IPS-NIHi11 (cell line): ENCODE measurements at regions not wholly inside any gene's neighbourhood (a gene's known extent, or its start where the extent isn't known, plus 50 kb on each side); places are given as distances from the start of the nearest gene placed in this dataset.
"Not testable (repeated sequence)": the region's sequence is repeated elsewhere in the genome, so short reads cannot be mapped to it uniquely, and the experiment has no call there.

Experiments
- DNase-seq: peaks from one replicate; pipeline ENCODE4 v3.0.0; 2012; ENCODE audit warnings: mixed read lengths, low spot score

DNA sequence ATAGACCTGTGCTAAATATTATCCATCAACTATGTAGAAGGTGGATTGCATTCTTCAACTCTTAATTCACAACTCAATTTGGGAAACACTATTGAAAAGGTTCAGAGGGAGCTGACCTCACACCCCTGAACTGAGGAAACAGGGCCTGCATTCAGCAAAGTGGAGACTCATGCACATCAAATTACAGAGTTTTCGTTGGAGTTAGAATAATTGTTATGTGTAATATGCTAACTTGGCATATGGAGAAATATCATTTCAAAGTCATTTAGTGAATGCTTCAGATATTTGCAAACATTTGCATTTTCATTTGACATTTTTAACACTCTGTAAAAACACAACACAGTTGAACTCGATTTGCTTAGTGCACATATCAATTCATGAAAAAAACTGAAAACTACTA lies 1102.8 kb upstream of the INTU start:
- no peak for DNase-seq

DNA sequence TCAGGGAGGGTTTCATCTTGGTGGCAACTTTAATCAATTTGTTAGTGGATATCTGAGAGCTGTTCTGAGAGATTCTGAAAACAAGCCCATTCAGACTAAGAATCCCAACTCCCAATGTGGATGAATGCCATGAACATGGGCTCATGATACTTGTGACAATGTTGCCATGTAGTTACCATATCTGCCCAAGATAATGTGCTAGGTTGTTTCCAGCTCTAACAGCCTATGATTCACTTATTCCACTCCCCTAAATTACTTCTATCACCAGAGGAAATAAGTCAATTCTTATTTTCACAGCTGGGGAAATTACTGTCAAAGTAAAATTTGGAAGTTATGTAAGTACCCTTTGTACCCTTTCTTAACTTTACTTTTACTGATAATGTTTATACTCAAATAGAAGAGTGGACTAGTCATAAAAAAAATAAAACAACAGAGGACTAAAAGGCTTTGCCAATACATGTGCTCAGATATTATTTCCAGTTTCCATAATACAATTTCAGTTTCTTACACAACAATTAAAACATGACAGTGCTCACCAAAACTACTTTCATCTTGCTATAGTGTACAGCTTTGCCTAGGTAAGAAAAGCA lies 1101.7 kb upstream of the INTU start:
- no peak for DNase-seq

DNA sequence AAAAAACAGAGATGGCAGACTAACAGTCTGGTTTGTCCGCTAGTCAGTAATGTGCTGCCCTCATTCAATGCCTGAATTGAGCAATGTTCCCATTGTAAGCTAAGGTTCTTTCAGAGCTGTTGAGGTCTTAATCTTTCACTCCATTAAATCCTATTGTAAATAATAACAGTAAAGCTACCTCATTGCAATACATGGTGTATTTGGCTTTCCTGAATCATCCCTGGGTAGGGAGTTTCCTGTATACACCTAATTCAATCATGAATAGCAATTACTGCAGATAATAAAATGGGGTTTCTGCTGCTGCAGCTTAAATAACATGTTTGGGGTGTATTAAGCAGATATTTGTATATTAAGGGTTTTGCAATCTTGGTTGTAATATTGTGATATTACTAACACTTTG lies 1100.2 kb upstream of the INTU start:
- DNase-seq = no peak

DNA sequence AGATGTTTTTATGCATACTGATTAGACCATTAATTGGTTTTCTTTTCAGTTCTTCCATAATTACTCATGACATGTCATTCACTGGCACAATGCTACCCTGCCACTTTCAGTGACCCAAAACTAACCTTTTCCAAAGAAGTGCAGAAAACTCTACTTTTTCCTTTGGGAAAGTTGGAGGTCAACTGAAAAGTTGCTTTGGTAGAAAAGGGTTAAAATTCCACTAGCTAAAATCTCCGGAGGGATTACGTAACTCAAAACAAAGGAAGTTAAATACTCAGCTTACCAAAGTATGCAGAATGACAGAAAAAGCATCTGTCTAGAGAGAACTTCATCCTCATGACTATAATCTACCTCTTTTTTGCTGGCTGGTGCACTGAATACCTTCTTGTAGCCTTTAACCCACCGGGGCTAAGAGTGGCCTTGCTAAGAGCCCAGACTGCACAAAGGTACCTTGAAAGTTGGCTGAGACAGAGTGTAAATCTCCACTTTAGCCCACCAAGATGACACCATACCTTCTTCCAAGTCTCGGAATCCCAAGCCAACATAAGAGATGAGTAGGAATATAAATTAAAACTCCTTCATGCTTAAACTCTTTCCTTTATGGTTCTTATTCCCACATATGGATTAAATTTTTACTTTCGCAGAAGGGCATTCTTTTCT lies 1099.5 kb upstream of the INTU start:
- no peak for DNase-seq

- no peak for DNase-seq
Observed at GRCh38 chr4:126539771-126540170, 1093.0 kb upstream of the INTU start.

GRCh38 chr4:126541820-126542219 lies 1090.9 kb upstream of the INTU start:
- DNase-seq = no peak

GRCh38 chr4:126544276-126544675 lies 1088.5 kb upstream of the INTU start:
- DNase-seq = no peak

- DNase-seq = not testable (repeated sequence)
Observed at GRCh38 chr4:126546197-126546596, 1086.6 kb upstream of the INTU start.

- DNase-seq = no peak
Observed at GRCh38 chr4:126547352-126547751, 1085.4 kb upstream of the INTU start.

DNA sequence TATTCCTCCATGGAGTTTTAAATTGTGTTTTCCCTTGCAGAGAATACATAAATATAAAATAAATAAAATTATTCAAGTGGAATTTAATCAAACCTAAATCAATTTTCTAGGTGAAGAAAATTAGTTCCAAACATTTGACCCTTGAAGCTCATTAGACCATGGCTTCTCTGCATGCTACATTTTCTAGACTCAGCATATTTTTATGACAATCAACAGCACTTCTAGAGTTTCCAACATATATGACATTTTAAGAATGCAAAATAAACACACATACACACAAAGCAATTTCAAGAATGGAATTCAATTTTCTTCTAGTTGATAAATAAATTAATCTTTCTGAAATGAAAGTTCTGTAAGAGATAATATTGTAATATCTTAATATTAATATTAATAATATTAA lies 1083.9 kb upstream of the INTU start:
- DNase-seq = no peak

GRCh38 chr4:126552321-126552720 lies 1080.4 kb upstream of the INTU start:
- DNase-seq = no peak

- no peak for DNase-seq
Observed at GRCh38 chr4:126553248-126553647, 1079.5 kb upstream of the INTU start.

GRCh38 chr4:126558596-126558995 lies 1074.2 kb upstream of the INTU start:
- DNase-seq = no peak

DNA sequence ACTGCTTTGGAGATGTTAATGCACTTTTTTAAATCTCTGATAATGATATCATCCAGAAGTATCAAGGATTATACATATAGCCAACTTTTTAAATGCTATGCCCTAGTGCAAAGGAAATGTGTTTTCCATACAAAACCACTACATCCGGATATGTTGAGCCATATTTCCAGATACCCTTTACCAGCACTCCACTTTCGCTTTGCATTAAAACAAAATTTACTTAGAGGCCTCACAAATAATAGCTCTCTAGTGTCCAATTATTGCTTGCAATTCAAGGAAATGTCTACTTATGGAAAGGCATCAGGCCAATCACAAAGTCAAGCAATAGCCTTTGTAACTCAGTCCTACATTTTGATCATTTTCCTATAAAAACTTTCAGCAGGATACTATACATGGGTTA lies 1072.8 kb upstream of the INTU start:
- DNase-seq = no peak

GRCh38 chr4:126560794-126561193 lies 1072.0 kb upstream of the INTU start:
- DNase-seq = no peak

GRCh38 chr4:126563389-126563788 lies 1069.4 kb upstream of the INTU start:
- no peak for DNase-seq

GRCh38 chr4:126564283-126564854 lies 1068.4 kb upstream of the INTU start:
- no peak for DNase-seq

DNA sequence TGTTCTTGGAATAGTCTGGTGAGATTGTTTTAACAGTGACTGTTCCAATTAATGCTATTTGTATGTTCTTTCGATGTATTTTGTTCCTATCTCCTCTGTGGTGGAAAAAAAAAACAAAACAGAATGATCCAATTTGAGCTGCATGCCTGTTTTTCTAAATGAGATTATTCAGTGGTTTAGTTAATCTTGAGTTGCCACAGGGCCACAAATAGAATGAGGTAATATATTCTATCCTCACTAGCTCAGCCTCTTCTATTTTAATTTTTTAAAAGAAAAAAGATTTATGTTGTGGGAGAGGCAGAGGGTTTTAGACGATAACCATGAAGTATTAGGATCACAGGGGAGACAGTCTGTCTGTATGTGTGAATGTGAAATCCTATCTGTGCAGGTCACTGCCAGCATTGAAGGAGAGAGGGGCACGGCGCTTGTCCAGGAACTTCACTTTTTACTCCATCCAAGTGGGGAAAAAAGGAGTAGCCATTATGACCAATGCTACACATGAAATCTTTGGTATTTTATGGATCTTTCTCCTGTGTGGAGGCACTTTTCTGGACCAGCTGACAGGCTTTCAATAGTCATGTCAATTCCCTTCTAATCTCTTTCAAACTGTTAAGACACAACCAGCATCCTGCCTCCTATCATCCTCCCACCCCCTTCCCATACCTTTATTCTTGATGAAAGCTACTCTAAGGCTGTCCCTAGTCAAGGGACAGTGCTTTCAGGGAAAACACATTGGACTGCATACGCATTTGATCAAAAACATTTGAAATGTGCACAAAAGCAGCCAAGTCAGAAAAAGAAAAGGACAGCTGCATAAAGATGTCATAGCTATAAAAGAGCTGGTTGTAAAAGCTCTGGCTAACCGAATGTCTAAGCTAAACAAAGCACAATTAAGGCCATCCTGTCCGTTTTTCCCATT lies 1063.8 kb upstream of the INTU start:
- DNase-seq = no peak

GRCh38 chr4:126572264-126572663 lies 1060.5 kb upstream of the INTU start:
- no peak for DNase-seq

DNA sequence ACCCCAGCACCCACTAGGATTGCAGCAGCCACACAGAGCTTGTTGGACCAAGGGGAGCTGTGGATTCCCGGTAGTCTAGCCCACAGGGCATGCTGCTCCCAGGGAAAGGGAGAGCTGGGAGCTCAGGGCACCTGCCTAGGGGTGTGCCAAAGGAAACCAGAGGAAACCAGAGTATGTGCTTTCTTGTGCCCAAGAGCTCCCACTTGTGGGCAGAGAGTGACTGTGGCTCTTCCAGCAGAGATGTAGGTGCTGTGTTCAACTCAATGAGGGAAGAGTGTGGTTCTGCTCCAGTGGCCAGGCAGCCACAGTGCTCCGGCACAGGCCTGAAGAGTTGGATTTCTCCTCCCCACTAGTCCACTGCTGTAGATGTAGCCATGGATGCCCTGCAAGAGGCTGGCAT lies 1050.0 kb upstream of the INTU start:
- peak; percentile 14 for DNase-seq

DNA sequence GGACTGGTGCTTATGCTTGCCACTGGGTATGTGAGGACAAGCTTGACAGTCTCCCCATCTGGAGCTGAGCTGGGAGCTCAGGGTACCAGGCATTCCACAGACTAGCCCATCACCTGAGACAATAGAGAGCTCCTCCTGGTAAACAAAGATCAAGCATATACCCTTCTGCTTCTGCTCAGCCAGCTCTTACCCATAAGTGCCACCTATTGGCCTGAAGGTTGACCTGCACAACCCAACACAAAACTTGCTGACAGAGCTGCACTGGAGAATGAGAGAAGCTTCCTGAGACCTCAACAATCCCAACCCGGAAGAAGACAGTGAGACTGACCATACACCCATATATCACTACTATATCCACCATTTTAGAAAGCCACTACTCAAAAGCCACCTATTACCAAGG lies 1049.2 kb upstream of the INTU start:
- DNase-seq = peak; percentile 45

DNA sequence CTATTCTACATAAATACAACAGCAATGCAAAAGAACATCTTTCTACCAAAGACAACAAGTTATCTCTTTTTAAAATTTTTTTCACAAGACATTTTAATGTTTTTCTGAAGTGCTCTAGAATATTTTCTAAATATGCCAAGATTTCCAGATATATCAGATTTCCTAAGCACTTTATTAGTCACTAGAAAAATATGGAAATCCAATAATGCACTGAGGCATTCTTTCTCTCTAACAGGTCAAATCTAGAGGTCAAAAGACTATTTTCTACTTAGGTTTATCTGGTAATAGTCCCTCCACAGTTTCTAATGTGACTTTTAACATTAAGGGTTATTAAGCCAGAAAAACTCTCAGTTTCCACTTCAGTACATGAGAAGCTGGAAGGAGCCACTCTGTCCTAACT lies 1041.2 kb upstream of the INTU start:
- DNase-seq = no peak

- no peak for DNase-seq
Observed at GRCh38 chr4:126592088-126592487, 1040.7 kb upstream of the INTU start.
